ENCODE measurements at regions not wholly inside any gene's neighbourhood (a gene's known extent, or its start where the extent isn't known, plus 50 kb on each side); places are given as distances from the start of the nearest gene placed in this dataset.

- DNase-seq (no peak), ATAC-seq (ENCODE audit: low read depth) (no peak)
- H3K27ac ChIP-seq (ENCODE audit: low read length in 2 of 2), result no peak overlapping the region
- Mint-ChIP-seq H3K27me3 (peaks cover under 1% of the 10 kb centered on the region), H3K27ac (no peak overlapping the region), H3K9me3 (ENCODE audit: insufficient read depth) (no peaks in the 10 kb centered on the region), H3K4me1 (no peaks in the 10 kb centered on the region), H3K4me3 (no peak overlapping the region)
- CTCF ChIA-PET, result no interaction called here
- no peaks in the 10 kb centered on the region for H3K36me3 ChIP-seq (replicated peaks in 1 of 2; ENCODE audit: control extremely low read depth in 1 of 2, control insufficient read depth in 1 of 2, extremely low read depth in 1 of 2, insufficient read depth in 2 of 2, low read length in 1 of 2)
- H3K27me3 ChIP-seq (replicated peaks in 1 of 4; ENCODE audit: control extremely low read depth in 1 of 4, control insufficient read depth in 3 of 4, insufficient read depth in 4 of 4, low read length in 3 of 4), result no peaks in the 10 kb centered on the region
- H3K4me2 ChIP-seq (replicated peaks; ENCODE audit: low read depth, low read length, poor library complexity, severe bottlenecking), result no peak overlapping the region
- intact Hi-C loops (cut with micrococcal nuclease), result no loop called here
- no peak overlapping the region for H3K4me3 ChIP-seq (ENCODE audit: control extremely low read depth in 1 of 5, extremely low read depth in 1 of 5, insufficient read depth in 1 of 5, low read depth in 2 of 5, low read length in 4 of 5)
- POLR2A ChIA-PET, result no interaction called here
- no peaks in the 10 kb centered on the region for H3K9me3 ChIP-seq (ENCODE audit: control extremely low read depth in 1 of 3, control insufficient read depth in 2 of 3, insufficient read depth in 1 of 3, low read length in 2 of 3)
- no peaks in the 10 kb centered on the region for H3K79me2 ChIP-seq (ENCODE audit: control insufficient read depth, insufficient read depth, low read length)
- no peak for TF ChIP-seq CTCF (IDR thresholded peaks at IDR 0.05)
- no peak for TF ChIP-seq EZH2 (IDR thresholded peaks at IDR 0.05; ENCODE audit: borderline replicate concordance, insufficient read depth, low read depth, low read length, poor library complexity, severe bottlenecking)
- H3K4me1 ChIP-seq (ENCODE audit: control insufficient read depth in 2 of 2, insufficient read depth in 2 of 2, low read length in 2 of 2), result no peaks in the 10 kb centered on the region
- no peak overlapping the region for H2AFZ ChIP-seq (ENCODE audit: insufficient read depth, low read depth, low read length, poor library complexity, severe bottlenecking)
- H4K20me1 ChIP-seq (ENCODE audit: control insufficient read depth, insufficient read depth, low read length, poor library complexity, severe bottlenecking), result no peaks in the 10 kb centered on the region
- H3K9ac ChIP-seq (ENCODE audit: low read length), result no peak overlapping the region
Observed at GRCh38 chr12:63326260-63326659, 175.3 kb upstream of the AVPR1A start.

- no peak overlapping the region for H3K4me3 Mint-ChIP-seq
- Histone ChIP-seq H2AFZ (ENCODE audit: insufficient read depth, low read depth, low read length, poor library complexity, severe bottlenecking) (no peak overlapping the region), H3K4me1 (ENCODE audit: control insufficient read depth in 2 of 2, insufficient read depth in 2 of 2, low read length in 2 of 2) (no peaks in the 10 kb centered on the region), H3K79me2 (ENCODE audit: control insufficient read depth, insufficient read depth, low read length) (no peaks in the 10 kb centered on the region), H3K4me3 (ENCODE audit: control extremely low read depth in 1 of 5, extremely low read depth in 1 of 5, insufficient read depth in 1 of 5, low read depth in 2 of 5, low read length in 4 of 5) (no peak overlapping the region), H3K27me3 (replicated peaks in 1 of 4; ENCODE audit: control extremely low read depth in 1 of 4, control insufficient read depth in 3 of 4, insufficient read depth in 4 of 4, low read length in 3 of 4) (no peaks in the 10 kb centered on the region), H3K4me2 (replicated peaks; ENCODE audit: low read depth, low read length, poor library complexity, severe bottlenecking) (no peak overlapping the region), H3K9me3 (ENCODE audit: control extremely low read depth in 1 of 3, control insufficient read depth in 2 of 3, insufficient read depth in 1 of 3, low read length in 2 of 3) (no peaks in the 10 kb centered on the region), H3K36me3 (replicated peaks in 1 of 2; ENCODE audit: control extremely low read depth in 1 of 2, control insufficient read depth in 1 of 2, extremely low read depth in 1 of 2, insufficient read depth in 2 of 2, low read length in 1 of 2) (no peaks in the 10 kb centered on the region), H4K20me1 (ENCODE audit: control insufficient read depth, insufficient read depth, low read length, poor library complexity, severe bottlenecking) (no peaks in the 10 kb centered on the region), H3K9ac (ENCODE audit: low read length) (no peak overlapping the region), H3K27ac (ENCODE audit: low read length in 2 of 2) (no peak overlapping the region)
- TF ChIP-seq EZH2 (IDR thresholded peaks at IDR 0.05; ENCODE audit: borderline replicate concordance, insufficient read depth, low read depth, low read length, poor library complexity, severe bottlenecking), result no peak
- TF ChIP-seq CTCF (IDR thresholded peaks at IDR 0.05), result no peak
- no peaks in the 10 kb centered on the region for H3K9me3 Mint-ChIP-seq (ENCODE audit: insufficient read depth)
- peaks cover 3% of the 10 kb centered on the region for H3K27me3 Mint-ChIP-seq
- ChIA-PET POLR2A (no interaction called here), CTCF (no interaction called here)
- intact Hi-C loops (cut with micrococcal nuclease), result no loop called here
- no peak overlapping the region for H3K27ac Mint-ChIP-seq
- no peaks in the 10 kb centered on the region for H3K4me1 Mint-ChIP-seq
- WGBS (ENCODE audit: insufficient coverage), result no CpG with 5 or more reads among the region's 1 CpG
- ATAC-seq (ENCODE audit: low read depth) (no peak), DNase-seq (no peak)
Observed at GRCh38 chr12:63325757-63326156, 174.8 kb upstream of the AVPR1A start.

Measured in B cell (primary cell).